ENCODE measurements at regions not wholly inside any gene's neighbourhood (a gene's known extent, or its start where the extent isn't known, plus 50 kb on each side); places are given as distances from the start of the nearest gene placed in this dataset.

DNA sequence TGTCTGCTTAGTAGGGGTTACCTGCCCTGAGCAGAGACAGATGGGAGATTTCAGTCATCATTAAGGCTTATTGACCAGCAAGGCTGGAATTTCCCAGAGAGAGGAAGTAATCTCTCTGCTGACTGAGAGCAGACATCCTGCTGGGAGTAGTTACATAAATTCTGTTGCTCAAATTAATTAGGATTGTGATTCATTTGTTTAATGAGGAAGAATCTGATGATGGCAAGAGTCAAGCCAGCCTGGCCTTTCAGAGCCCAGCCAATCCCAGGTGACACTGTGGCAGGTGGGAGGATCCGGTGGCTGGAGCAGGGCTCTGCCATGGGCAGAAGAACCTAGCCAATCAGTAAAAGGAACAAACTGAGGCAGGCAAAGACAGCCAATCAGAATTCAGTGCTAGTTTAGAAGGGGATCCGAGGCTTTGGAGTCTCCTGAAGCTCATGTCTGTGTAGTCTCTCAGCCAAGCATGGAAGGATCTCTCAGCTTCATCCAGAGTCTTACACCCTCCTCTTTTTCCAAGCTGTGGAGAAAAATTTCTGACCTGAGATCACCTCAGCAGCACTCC, 61.2 kb upstream of the CHST1 start:
- WGBS, 2 donors = 69 to 73% methylated on average over 2 of the region's 2 CpGs
- H3K4me3 ChIP-seq (ENCODE audit: low read depth, poor library complexity, severe bottlenecking) = no peak overlapping the region
- peak in 1 of 2 donors; percentile 12 for DNase-seq (ENCODE audit: low spot score in 2 of 2)
- intact Hi-C loops (cut with DNase I; ENCODE audit: low total_unique reads) = no loop called here
- TF ChIP-seq, protein P1, sequence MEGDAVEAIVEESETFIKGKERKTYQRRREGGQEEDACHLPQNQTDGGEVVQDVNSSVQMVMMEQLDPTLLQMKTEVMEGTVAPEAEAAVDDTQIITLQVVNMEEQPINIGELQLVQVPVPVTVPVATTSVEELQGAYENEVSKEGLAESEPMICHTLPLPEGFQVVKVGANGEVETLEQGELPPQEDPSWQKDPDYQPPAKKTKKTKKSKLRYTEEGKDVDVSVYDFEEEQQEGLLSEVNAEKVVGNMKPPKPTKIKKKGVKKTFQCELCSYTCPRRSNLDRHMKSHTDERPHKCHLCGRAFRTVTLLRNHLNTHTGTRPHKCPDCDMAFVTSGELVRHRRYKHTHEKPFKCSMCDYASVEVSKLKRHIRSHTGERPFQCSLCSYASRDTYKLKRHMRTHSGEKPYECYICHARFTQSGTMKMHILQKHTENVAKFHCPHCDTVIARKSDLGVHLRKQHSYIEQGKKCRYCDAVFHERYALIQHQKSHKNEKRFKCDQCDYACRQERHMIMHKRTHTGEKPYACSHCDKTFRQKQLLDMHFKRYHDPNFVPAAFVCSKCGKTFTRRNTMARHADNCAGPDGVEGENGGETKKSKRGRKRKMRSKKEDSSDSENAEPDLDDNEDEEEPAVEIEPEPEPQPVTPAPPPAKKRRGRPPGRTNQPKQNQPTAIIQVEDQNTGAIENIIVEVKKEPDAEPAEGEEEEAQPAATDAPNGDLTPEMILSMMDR (IDR thresholded peaks at IDR 0.05) = no peak
- no peak for TF ChIP-seq POLR2A (IDR thresholded peaks at IDR 0.05)

DNA sequence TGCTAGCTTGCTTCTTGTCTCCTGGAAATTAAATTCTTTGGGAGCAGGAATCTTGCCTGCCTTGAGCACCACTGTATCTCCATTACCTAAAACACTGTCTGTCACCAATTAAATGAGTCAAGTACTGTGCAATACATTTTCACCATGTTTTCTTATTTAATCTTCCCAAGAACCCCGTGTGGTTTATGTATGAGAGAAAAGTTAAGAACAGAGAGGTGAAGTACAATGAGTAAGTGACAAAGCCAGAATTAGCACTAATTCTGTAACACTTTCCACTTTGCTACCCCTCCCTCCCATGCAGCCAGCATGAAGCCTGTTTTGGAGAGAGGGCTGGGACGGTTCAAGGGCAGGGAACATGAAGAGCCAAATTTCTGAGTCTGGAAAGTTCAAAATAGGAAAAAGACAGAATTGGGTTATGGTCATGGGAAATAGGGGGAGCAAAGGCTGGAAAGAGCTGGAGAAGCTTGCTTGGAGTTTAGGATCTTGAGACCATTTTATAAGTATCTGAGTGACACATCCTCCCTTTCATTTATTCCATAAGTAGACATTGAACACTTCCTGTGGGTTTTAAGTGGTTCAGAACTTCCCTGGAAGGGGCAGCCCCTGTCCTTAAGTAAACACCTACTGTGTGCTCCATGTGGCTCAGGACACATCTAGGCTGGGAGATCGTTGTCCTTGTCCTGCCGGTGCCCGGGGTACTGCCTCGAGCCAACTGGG, 60.5 kb upstream of the CHST1 start:
- H3K4me3 ChIP-seq (ENCODE audit: low read depth, poor library complexity, severe bottlenecking) = no peak overlapping the region
- TF ChIP-seq, protein P1 (IDR thresholded peaks at IDR 0.05) = no peak
- intact Hi-C loops (cut with DNase I; ENCODE audit: low total_unique reads) = no loop called here
- DNase-seq (ENCODE audit: low spot score in 2 of 2) = peak in 1 of 2 donors; percentile 56
- WGBS, 2 donors = 69 to 72% methylated on average over 6 of the region's 6 CpGs

DNA sequence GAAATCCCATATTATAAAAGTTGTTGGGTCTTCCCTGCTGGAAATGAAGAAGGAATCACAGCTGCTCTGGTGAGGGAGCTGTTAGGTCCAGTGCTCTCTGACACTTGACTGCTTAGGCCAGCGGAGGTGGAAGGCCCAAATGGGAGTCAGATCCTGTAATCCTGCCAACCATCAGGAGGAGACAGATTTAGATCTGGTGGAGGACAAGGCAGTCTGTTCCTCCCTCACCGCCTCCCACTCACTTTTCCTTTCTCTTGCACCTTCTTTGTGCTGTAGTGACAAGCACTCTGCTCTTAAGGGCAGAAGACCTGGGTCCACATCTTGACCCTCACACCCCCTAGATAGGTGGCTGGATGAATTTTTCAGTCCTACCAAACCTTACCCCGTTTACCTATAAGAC, 59.7 kb upstream of the CHST1 start:
- intact Hi-C loops (cut with DNase I; ENCODE audit: low total_unique reads) = no loop called here
- peak in 1 of 2 donors; percentile 28 for DNase-seq (ENCODE audit: low spot score in 2 of 2)
- TF ChIP-seq, protein P1 (IDR thresholded peaks at IDR 0.05) = no peak
- no peak for TF ChIP-seq POLR2A (IDR thresholded peaks at IDR 0.05)
- 70 to 87% methylated on average over 3 of the region's 3 CpGs for WGBS, 2 donors
- no peak overlapping the region for H3K4me3 ChIP-seq (ENCODE audit: low read depth, poor library complexity, severe bottlenecking)

DNA sequence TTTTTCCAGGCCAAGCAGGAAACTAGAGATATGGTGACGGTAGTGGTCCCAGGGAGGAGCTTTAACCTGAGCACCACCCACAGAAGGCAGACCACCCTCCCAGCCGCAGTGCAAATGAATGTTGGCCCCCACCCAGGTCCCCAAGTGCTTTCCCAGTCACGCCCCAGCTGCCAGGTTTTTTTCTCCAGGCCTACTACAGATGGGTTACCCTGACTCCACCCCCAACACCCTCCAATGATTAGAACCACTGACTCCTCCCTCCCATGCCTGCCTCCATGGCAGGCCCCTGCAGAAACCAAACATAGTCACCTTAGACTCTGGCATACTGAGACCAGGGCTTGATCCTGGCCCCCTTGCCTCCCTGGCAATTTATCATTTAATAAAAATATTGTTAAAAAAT, 58.7 kb upstream of the CHST1 start:
- TF ChIP-seq POLR2A (IDR thresholded peaks at IDR 0.05) = no peak
- TF ChIP-seq, protein P1 (IDR thresholded peaks at IDR 0.05) = no peak
- peak in 1 of 2 donors; percentile 49 for DNase-seq (ENCODE audit: low spot score in 2 of 2)
- WGBS, 2 donors = 45 to 60% methylated on average over 3 of the region's 3 CpGs
- intact Hi-C loops (cut with DNase I; ENCODE audit: low total_unique reads) = no loop called here
- H3K4me3 ChIP-seq (ENCODE audit: low read depth, poor library complexity, severe bottlenecking) = no peak overlapping the region

DNA sequence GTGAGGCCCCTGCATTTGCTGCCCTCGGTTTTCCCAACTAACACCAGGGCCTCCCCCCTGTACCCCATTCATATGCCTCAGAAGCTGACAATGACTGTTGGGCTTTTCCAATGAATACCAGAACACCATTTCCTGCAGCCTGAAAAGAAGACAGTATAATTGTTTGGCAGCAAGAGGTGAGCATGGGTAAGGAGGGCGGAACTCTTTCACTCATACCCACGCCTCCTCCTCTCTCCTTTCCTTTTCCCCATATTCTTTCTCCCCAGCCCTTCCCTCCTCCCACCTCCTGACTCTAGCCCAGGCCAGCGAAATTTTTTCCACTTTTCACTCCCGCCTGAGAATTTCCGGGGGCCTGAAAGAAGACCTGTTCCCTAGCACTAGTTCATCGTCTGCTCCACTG, 58.0 kb upstream of the CHST1 start:
- intact Hi-C loops (cut with DNase I; ENCODE audit: low total_unique reads) = no loop called here
- DNase-seq (ENCODE audit: low spot score in 2 of 2) = peak in 1 of 2 donors; percentile 32
- no peak overlapping the region for H3K4me3 ChIP-seq (ENCODE audit: low read depth, poor library complexity, severe bottlenecking)
- WGBS, 2 donors = 71 to 78% methylated on average over 7 of the region's 7 CpGs
- TF ChIP-seq, protein P1 (IDR thresholded peaks at IDR 0.05) = no peak
- no peak for TF ChIP-seq POLR2A (IDR thresholded peaks at IDR 0.05)
